WTC11 (cell line): ENCODE measurements at regions not wholly inside any gene's neighbourhood (a gene's known extent, or its start where the extent isn't known, plus 50 kb on each side); places are given as distances from the start of the nearest gene placed in this dataset.

Source experiments
- AR ChIP-seq: fragments of 250-450 bp; sonication (Bioruptor Pico); IDR thresholded peaks from 2 replicates; pipeline ENCODE4 v1.9.0; 2021; ENCODE audit warnings: mild to moderate bottlenecking
- ATF2 ChIP-seq: sonication (generic); formaldehyde crosslinking; IDR thresholded peaks from 2 replicates; pipeline ENCODE4 v1.8.1; 2022; ENCODE audit warnings: low read depth, missing genetic modification reagents, borderline replicate concordance
- CBFB ChIP-seq: sonication (generic); formaldehyde crosslinking; IDR thresholded peaks from 2 replicates; pipeline ENCODE4 v1.8.1; 2022; ENCODE audit warnings: mild to moderate bottlenecking, low read depth, missing genetic modification reagents
- IRF2 ChIP-seq: sonication (generic); formaldehyde crosslinking; IDR thresholded peaks from 2 replicates; pipeline ENCODE4 v1.8.0; 2022; ENCODE audit warnings: low read depth, missing genetic modification reagents, borderline replicate concordance
- MAX ChIP-seq: sonication (generic); formaldehyde crosslinking; IDR thresholded peaks from 2 replicates; pipeline ENCODE4 v1.8.0; 2022; ENCODE audit warnings: mild to moderate bottlenecking, missing genetic modification reagents
- NR1H2 ChIP-seq: sonication (generic); formaldehyde crosslinking; IDR thresholded peaks from 2 replicates; pipeline ENCODE4 v1.9.0; 2021; ENCODE audit warnings: mild to moderate bottlenecking, moderate library complexity, missing genetic modification reagents
- NR2C2 ChIP-seq: sonication (generic); formaldehyde crosslinking; IDR thresholded peaks from 2 replicates; pipeline ENCODE4 v1.8.0; 2022; ENCODE audit warnings: mild to moderate bottlenecking, missing genetic modification reagents
- SP1 ChIP-seq: sonication (generic); formaldehyde crosslinking; conservative IDR thresholded peaks from 2 replicates; pipeline ENCODE4 v1.8.1; 2022; ENCODE audit warnings: missing genetic modification reagents
- STAT6 ChIP-seq: sonication (generic); formaldehyde crosslinking; conservative IDR thresholded peaks from 2 replicates; pipeline ENCODE4 v1.8.1; 2023; ENCODE audit warnings: mild to moderate bottlenecking, low read depth, missing genetic modification reagents, moderate library complexity
- ZNF416 ChIP-seq: fragments of 250-450 bp; sonication (Bioruptor Pico); IDR thresholded peaks from 2 replicates; pipeline ENCODE4 v1.9.0; 2021; ENCODE audit warnings: mild to moderate bottlenecking, inconsistent platforms
- TF ChIP-seq, protein P1 (sequence below): fragments of 200-600 bp; IDR thresholded peaks from 2 replicates; pipeline ENCODE4 v1.8.0; 2022; ENCODE audit warnings: antibody characterized with exemption

DNA sequence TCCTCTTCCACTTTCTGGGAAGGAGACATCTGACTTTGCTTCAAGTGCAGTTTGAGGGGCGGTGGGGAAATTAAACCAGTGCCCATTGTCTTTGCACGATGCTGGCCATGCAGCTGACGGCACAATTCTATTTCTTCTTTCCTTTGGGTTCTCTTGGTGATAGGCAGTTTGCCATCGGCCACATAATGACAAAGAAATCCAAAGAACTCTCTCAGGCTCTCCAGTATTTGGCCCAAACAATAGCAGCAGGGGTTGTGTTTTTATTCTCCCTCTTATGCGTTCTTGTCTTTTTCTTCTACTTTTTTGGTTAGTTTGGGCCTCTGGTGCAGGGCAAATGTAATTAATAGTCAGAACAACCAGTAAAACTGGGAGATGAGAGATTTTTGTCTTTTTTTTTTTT lies 147.0 kb downstream of the EMX2 start:
- TF ChIP-seq ATF2 (CRISPR knock-in tag): no peak
- TF ChIP-seq NR1H2 (CRISPR knock-in tag): no peak
- TF ChIP-seq, protein P1, sequence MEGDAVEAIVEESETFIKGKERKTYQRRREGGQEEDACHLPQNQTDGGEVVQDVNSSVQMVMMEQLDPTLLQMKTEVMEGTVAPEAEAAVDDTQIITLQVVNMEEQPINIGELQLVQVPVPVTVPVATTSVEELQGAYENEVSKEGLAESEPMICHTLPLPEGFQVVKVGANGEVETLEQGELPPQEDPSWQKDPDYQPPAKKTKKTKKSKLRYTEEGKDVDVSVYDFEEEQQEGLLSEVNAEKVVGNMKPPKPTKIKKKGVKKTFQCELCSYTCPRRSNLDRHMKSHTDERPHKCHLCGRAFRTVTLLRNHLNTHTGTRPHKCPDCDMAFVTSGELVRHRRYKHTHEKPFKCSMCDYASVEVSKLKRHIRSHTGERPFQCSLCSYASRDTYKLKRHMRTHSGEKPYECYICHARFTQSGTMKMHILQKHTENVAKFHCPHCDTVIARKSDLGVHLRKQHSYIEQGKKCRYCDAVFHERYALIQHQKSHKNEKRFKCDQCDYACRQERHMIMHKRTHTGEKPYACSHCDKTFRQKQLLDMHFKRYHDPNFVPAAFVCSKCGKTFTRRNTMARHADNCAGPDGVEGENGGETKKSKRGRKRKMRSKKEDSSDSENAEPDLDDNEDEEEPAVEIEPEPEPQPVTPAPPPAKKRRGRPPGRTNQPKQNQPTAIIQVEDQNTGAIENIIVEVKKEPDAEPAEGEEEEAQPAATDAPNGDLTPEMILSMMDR: no peak
- TF ChIP-seq IRF2 (CRISPR knock-in tag): no peak
- no peak for TF ChIP-seq CBFB (CRISPR knock-in tag)
- no peak for TF ChIP-seq SP1 (CRISPR knock-in tag)
- no peak for TF ChIP-seq NR2C2
- TF ChIP-seq AR: no peak
- TF ChIP-seq STAT6: no peak
- no peak for TF ChIP-seq ZNF416 (CRISPR knock-in tag)
- no peak for TF ChIP-seq MAX (CRISPR knock-in tag)
